H54 (cell line): ENCODE measurements at regions not wholly inside any gene's neighbourhood (a gene's known extent, or its start where the extent isn't known, plus 50 kb on each side); places are given as distances from the start of the nearest gene placed in this dataset.
"Not testable (repeated sequence)": the region's sequence is repeated elsewhere in the genome, so short reads cannot be mapped to it uniquely, and the experiment has no call there.

Source experiments
- DNase-seq: peaks from one replicate; pipeline ENCODE4 v3.0.0; 2011; ENCODE audit warnings: low spot score, mixed read lengths; ENCODE audit not compliant: insufficient read length
- FAIRE-seq: peaks from 3 replicates; lab custom pipeline; 2011; peaks lifted over from hg19 to GRCh38; lab: Jason Lieb, UNC
- POLR2A ChIP-seq: IDR thresholded peaks from 2 replicates; pipeline ENCODE4 v1.6.1; 2011; ENCODE audit warnings: low read depth, mild to moderate bottlenecking, low read length

GRCh38 chrX:1883772-1884171 lies 268.9 kb downstream of the ASMT start:
- TF ChIP-seq POLR2A: no peak
- peak; percentile 44 for DNase-seq
- FAIRE-seq: peak; percentile 27

GRCh38 chrX:1884446-1884845 lies 269.6 kb downstream of the ASMT start:
- FAIRE-seq: no peak
- DNase-seq: no peak
- no peak for TF ChIP-seq POLR2A

- FAIRE-seq (no peak), DNase-seq (no peak)
- TF ChIP-seq POLR2A: no peak
These were observed 270.3 kb downstream of the ASMT start for GRCh38 chrX:1885116-1885515.

- not testable (repeated sequence) for FAIRE-seq, DNase-seq
These were observed 273.4 kb downstream of the ASMT start for GRCh38 chrX:1888305-1888704.

- FAIRE-seq (no peak), DNase-seq (no peak)
- TF ChIP-seq POLR2A: no peak
These were observed 279.1 kb downstream of the ASMT start for GRCh38 chrX:1894026-1894294.

GRCh38 chrX:1894740-1895139 lies 279.9 kb downstream of the ASMT start:
- no peak for TF ChIP-seq POLR2A
- no peak for FAIRE-seq
- DNase-seq: no peak

- DNase-seq (no peak), FAIRE-seq (no peak)
- no peak for TF ChIP-seq POLR2A
These were observed 280.7 kb downstream of the ASMT start for GRCh38 chrX:1895583-1895982.

- no peak for TF ChIP-seq POLR2A
- FAIRE-seq: no peak
- no peak for DNase-seq
These were observed 285.0 kb downstream of the ASMT start for GRCh38 chrX:1899841-1900240.

GRCh38 chrX:1902901-1903235 lies 288.0 kb downstream of the ASMT start:
- no peak for FAIRE-seq
- no peak for DNase-seq
- TF ChIP-seq POLR2A: no peak

- DNase-seq (peak; percentile 33), FAIRE-seq (no peak)
- TF ChIP-seq POLR2A: no peak
These were observed 288.5 kb downstream of the ASMT start for GRCh38 chrX:1903236-1903935.

GRCh38 chrX:1904663-1905218 lies 289.9 kb downstream of the ASMT start:
- FAIRE-seq (no peak), DNase-seq (no peak)
- TF ChIP-seq POLR2A: no peak

GRCh38 chrX:1906028-1906427 lies 291.2 kb downstream of the ASMT start:
- TF ChIP-seq POLR2A: no peak
- no peak for DNase-seq
- no peak for FAIRE-seq

GRCh38 chrX:1908996-1909395 lies 294.1 kb downstream of the ASMT start:
- not testable (repeated sequence) for FAIRE-seq, DNase-seq

GRCh38 chrX:1909419-1910206 lies 294.8 kb downstream of the ASMT start:
- TF ChIP-seq POLR2A: no peak
- DNase-seq: no peak
- FAIRE-seq: no peak

GRCh38 chrX:1910207-1910470 lies 295.3 kb downstream of the ASMT start:
- FAIRE-seq (no peak), DNase-seq (no peak)
- no peak for TF ChIP-seq POLR2A
